Spleen (tissue), 7 donors: ENCODE measurements at regions not wholly inside any gene's neighbourhood (a gene's known extent, or its start where the extent isn't known, plus 50 kb on each side); places are given as distances from the start of the nearest gene placed in this dataset.

Experiments
- POLR2A ChIP-seq, 3 donors: fragments of 450-650 bp; IDR thresholded peaks; one replicate each; pipeline ENCODE4 v1.5.1; 2017; ENCODE audit warnings: antibody characterized with exemption in 3 of 3, mild to moderate bottlenecking in 1 of 3
- TF ChIP-seq, protein P1 (sequence below), 11 experiments: fragments of 200-600 bp in 7 of 11; fragments of 450-650 bp in 4 of 11; sonication (generic) in 4 of 11; IDR thresholded peaks in 8 of 11; conservative IDR thresholded peaks in 3 of 11; 1 replicate in 7 of 11; 2 replicates in 4 of 11; pipeline versions ENCODE4 v1.4.0 to v1.8.0; 2016 to 2021; ENCODE audit warnings: antibody characterized with exemption in 11 of 11, inconsistent platforms in 4 of 11, mild to moderate bottlenecking in 1 of 11
- donor health status: DM: no; HTN: no; CAD: no; lungs with moderate emphysema.
- donor health status: DM: no; HTN: no; CAD: no.
- donor health status: DM: no; HTN: no; CAD: no.

DNA sequence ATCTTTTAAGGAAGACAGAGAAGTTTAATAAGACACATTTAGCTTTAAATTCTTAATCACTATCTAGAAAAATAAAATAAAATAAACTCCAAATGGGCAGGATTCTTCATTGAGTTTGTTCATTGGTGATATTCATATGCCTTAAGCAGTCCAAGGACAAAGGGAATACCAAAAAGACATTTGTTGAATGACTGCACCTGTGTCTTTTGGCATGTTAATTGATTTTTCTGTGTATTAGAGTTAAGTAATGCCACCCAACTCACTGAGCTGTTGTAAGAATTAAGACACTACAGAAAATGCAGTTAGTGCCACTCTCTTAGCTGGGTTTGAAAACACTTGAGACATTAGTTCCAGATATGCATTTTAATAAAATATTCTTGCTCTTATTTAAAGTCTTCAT, 683.6 kb upstream of the ROBO1 start:
- TF ChIP-seq, protein P1, sequence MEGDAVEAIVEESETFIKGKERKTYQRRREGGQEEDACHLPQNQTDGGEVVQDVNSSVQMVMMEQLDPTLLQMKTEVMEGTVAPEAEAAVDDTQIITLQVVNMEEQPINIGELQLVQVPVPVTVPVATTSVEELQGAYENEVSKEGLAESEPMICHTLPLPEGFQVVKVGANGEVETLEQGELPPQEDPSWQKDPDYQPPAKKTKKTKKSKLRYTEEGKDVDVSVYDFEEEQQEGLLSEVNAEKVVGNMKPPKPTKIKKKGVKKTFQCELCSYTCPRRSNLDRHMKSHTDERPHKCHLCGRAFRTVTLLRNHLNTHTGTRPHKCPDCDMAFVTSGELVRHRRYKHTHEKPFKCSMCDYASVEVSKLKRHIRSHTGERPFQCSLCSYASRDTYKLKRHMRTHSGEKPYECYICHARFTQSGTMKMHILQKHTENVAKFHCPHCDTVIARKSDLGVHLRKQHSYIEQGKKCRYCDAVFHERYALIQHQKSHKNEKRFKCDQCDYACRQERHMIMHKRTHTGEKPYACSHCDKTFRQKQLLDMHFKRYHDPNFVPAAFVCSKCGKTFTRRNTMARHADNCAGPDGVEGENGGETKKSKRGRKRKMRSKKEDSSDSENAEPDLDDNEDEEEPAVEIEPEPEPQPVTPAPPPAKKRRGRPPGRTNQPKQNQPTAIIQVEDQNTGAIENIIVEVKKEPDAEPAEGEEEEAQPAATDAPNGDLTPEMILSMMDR (IDR thresholded peaks at IDR 0.05 in 8 of 11, conservative IDR thresholded peaks at IDR 0.05 in 3 of 11) = no peak
- no peak for TF ChIP-seq POLR2A (IDR thresholded peaks at IDR 0.05)
